GM18505 (cell line): ENCODE measurements at regions not wholly inside any gene's neighbourhood (a gene's known extent, or its start where the extent isn't known, plus 50 kb on each side); places are given as distances from the start of the nearest gene placed in this dataset.

Experiments
- ATAC-seq: cut with Tn5 transposase; IDR thresholded peaks from one replicate; pipeline ENCODE4 v1.9.1; 2021; ENCODE audit not compliant: unreplicated experiment
- POLR2A ChIP-seq: IDR thresholded peaks from 4 replicates; pipeline ENCODE4 v1.6.1; 2011; ENCODE audit warnings: borderline replicate concordance; ENCODE audit not compliant: insufficient read depth, insufficient read length; ENCODE audit errors: extremely low read depth

DNA sequence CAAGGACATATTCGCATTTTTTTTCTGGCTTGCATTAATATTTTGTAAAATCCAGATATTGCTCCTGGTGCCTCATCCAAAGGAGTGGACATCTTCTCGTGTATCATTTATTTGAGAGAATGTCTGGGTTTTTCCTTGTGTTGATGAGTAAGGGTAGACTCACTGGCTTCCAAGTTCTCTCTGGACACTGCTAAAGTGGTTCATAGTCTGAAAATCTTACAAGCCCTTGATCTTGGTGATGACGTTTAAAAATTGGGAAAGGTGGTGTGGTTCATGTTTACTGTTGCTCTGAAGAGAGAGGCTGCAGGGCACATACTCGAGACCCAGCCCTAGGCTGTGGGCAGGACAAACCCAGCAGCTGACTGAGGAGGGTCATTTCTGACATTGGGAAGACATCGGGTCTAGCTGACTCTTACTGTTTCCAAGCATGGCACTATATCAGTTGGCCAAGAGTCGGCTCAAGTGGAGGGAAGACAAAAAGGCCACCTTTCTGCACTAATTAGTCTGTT is 296.2 kb downstream of the LMX1A start:
- ATAC-seq = no peak
- no peak for TF ChIP-seq POLR2A

DNA sequence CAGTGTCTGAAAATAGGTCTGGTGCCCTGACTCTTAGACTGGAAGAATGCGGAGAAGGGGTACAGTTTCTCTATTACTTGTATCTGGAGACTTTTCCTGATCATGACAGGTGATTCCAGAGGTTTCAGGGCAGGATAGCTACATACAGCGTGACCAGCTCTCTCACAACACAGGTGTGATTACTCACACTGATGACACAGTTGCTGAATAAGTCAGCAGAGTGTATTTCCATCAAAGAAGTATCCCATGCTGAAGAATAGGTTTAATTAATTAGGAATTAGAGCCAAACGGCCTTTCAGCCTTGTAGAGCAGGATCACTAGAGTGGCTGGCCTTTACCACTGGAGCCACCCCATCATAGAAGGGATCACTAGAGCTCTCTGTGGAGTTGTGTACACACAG is 298.6 kb downstream of the LMX1A start:
- ATAC-seq = no peak

DNA sequence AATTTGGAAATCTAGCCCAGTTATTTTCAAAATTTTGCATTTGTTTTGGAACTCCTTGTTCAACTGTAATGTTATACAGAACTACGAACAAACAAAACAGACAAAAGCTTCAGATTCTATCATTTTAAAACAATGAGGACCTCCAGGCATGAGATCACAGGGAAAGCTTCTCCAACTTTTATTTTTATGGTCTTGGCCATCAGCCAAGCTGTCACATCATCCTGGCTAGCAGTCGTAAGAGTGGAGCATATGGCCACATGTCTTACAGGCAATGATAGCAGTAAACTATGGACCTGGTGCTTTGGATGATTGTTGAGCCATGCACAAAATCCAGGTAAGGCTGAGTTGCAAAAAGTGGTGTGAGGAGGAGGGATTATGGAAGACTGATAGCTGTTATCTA is 299.6 kb downstream of the LMX1A start:
- ATAC-seq = no peak
- TF ChIP-seq POLR2A = no peak

More for the DNA sequence above, 298.6 kb downstream of the LMX1A start:
- TF ChIP-seq POLR2A = no peak

DNA sequence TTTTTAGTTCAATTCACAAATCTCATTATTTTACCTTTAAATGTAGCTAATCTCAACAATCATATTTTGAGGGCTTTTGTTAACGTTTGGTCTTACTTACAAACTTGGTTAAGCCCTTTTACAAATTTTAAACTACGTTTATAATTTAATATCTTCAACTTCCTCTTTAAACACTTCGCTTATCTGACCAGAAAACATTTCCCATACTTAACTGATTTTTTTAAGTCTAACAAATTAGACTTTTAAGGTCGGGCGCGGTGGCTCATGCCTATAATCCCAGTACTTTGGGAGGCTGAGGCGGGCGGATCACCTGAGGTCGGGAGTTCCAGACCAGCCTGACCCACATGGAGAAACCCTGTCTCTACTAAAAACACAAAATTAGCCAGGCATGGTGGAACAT is 300.9 kb downstream of the LMX1A start:
- TF ChIP-seq POLR2A = no peak
- ATAC-seq = no peak

DNA sequence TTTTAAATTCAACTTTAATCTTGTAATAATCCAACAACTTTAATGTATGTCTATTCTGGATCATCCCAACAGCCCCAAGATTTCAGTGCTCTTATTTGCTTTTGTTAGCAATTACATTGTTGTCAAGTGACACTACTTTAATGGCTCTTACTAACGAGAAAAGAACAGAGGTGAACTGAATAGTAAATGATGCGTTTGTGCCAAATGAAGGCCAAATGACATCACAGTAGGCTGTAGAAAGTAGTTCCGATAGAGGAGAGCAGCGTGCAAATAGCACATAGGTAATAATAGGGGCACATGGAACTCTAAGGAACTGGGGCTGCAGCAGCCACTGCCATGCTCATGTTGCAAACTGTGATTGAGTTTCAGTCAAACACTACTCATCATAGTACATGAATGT is 301.9 kb downstream of the LMX1A start:
- no peak for TF ChIP-seq POLR2A
- no peak for ATAC-seq

DNA sequence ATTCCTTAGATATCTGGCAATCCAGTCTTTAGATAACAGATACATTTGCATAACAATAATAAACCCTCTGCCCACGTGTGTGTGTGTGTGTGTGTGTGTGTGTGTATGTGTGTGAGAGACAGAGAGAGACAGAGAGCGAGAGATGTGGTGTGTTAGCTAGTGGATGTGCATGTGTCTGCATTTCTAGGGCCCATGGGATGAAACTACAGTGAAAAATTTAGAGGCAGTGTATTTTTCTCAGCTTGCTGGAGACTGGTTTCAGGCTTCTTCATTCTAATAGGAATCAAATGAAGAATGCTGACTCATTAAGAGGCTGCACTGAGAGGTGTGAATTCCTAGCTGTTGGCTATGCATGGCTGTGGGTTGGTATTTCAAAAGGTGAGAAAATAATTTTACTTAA is 303.2 kb downstream of the LMX1A start:
- no peak for ATAC-seq
- TF ChIP-seq POLR2A = no peak

DNA sequence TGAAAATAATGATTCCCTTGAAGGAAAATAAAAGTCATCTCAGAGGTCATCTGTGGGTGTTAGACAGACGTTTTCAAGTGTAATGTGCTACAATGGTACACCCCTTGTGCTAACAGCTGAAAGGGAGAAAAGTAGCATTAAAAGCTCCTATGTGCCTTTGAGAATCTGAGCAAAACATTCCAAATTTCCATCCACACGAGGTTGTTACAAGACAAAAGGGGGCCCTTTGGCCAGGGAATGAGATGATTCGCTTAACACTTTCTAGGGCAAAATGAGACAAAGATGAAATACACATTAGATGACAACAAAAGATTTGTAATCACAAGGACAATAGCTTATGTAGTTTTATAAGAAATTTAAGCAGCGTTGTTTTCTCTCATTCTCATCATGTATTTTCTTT is 303.6 kb downstream of the LMX1A start:
- no peak for ATAC-seq

DNA sequence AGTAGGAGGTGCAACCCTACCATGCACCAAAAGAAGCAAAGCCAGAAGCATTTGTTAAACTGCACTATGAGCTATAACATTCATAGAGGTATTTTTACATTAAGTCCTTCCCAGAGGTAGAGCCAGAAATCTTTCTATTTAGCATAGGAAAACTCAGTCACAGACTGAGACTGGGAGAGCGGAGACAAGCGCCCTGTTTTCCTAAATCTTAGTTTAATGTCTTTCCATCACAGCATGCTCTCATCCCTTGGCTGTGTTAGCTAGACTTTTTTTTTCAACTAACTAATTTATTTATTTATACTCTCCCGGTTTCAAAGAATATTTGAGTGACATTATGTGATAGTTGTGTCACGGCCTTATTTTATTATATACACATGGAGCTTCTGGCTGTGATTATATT is 304.1 kb downstream of the LMX1A start:
- no peak for ATAC-seq
- no peak for TF ChIP-seq POLR2A

More for the DNA sequence above, 303.6 kb downstream of the LMX1A start:
- no peak for TF ChIP-seq POLR2A

DNA sequence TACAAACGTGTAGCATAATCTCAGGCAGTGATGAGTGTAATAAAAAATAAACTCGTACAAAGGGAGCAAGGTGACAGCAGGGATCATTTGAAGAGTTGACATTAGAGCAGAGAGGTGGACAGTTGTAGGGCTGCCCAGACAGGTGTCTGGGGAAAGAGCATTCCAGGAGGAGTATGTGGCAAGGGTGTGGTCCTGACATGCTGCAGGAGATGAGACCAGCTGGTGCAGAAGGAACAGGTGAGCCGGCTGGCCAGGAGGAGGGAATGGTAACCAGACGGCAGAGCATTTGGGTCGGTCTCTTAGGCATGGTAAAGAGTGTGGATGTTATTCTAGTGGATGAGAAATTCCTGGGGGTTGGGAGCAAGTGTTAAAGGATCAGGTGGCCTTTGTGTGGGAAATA is 306.3 kb downstream of the LMX1A start:
- TF ChIP-seq POLR2A = no peak
- no peak for ATAC-seq

DNA sequence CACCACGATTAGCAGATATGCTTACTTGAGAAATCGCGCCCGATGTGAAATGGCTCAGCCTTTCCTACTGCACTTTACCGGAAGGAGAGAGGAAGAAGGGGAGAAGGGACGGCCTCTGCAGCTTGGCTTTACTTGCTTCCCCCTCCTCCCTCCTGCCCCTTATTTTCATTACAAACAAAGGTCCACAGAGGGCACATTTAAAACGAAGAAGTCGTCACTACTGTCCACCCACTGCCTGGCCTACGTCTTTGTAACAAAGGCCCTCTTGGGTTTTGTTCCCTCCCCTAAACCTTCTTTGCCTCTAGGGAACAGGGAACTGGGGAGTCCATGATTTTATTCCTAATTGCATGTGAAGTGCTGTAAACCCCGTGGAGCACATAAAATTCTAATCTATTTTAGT is 308.5 kb downstream of the LMX1A start:
- no peak for ATAC-seq
- no peak for TF ChIP-seq POLR2A

DNA sequence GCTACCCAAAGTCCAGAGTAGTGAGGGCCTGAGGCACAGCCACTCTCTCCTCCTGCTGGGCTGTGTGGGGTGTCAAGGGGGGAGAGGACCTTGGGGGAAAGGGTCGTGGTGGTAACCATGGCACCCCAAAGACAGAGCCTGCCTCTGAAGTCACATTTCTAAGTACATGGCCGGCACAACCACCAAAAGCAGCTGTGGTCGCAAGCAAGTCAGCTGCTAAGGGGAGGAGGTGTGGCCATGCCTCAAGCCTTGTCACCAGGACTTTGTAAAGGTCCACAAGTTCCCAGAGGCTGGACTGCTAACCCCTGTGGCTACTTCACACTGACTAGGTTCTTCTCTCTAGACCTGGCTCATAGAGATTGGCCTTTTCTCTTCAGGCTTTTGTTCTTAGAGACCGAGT is 310.6 kb downstream of the LMX1A start:
- ATAC-seq = no peak
- no peak for TF ChIP-seq POLR2A

DNA sequence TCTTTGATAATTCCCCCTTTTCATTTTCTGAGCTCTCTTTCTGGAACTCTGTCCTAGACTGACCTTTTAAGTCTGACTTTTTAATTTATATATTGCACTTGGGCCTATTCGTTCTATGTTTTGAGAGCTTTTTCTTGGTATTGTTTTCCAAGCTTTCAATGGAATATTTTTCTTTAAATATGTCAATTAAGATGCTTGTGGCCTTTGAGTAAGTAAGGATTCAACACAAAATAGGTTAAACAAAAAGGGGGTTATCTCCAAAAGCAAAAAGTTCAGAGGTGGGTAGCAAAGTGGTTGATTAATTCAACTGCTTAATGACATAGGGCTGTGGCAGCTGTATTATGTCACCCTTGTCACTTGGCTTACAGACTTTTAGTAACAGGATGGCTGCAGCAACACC is 315.9 kb downstream of the LMX1A start:
- TF ChIP-seq POLR2A = no peak
- ATAC-seq = no peak

DNA sequence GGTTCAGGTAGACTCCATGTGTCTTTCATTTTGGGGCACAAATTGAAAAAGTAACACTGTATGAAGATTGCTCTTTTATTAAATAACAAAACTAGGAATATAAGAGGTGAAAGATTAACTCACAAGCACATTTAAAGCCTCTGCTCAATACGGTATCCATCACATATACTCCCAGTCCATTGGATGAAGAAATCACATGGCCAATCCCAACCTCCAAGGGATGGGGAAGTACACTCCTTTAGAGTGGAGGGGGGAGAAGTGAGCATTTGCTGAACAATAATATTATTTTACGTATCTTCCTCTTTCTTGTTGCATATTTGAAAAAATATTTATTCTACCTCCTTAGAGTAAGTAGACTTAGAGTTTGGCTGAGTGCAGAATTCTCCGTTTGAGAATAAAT is 316.5 kb downstream of the LMX1A start:
- no peak for ATAC-seq
- no peak for TF ChIP-seq POLR2A

DNA sequence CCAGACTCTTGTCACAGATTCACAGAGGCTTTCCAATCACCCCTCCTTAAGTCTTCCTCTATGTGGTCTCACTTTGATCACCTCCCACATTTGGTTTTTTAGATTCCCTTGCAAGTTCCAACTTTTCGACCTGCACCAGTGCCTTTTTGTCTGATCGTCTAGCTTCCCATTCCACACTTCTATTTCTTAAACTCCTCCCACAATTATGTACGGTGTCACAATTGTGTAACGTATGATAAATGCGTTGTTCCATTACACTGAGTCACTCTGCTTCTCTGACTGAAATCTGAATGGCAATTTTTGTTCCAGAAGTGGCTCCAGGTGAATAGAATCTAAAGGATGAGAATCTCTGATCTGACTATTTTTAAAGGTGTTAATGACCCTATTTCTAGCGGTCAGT is 320.1 kb downstream of the LMX1A start:
- no peak for ATAC-seq
- no peak for TF ChIP-seq POLR2A

DNA sequence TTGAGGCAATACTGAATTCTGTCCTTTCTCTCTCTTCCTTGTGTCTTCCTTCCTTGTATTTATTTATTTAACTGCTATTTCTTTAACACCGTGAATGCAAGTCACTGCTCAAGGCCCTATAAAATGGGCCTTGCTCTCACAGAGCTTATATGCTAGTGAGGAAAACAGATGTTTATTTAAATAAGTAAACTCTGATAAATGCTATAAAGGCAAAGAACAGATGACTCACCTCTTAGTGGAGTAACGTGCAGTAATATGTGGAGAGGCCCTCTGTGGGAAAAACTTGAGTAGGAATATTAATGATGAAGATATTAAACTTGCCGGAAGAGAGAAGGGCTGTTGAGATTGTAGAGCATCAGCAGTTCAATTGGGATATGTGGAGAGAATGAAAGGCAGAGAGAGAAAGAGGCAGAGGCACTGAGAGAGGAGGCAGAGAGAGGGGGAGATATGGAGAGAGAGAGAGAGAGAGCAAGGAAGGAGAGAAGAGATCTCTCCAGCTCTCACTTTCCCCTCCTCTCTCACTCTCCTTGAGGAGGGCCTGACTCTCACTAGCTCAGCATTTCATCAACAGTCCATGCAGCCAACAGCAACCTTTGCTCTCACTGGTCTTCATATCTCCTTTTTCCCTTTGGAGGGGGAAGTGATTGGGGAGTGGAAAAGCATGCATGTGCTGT is 322.2 kb downstream of the LMX1A start:
- no peak for ATAC-seq
- no peak for TF ChIP-seq POLR2A
